SK-N-SH treated with all-trans-retinoic acid at 6 μM for 48 hours (cell line): ENCODE measurements at regions not wholly inside any gene's neighbourhood (a gene's known extent, or its start where the extent isn't known, plus 50 kb on each side); places are given as distances from the start of the nearest gene placed in this dataset.

Experiments
- ARNTL ChIP-seq: fragments of 450-650 bp; formaldehyde crosslinking; IDR thresholded peaks from 2 replicates; pipeline ENCODE4 v1.5.0; 2020; ENCODE audit warnings: low read depth, mild to moderate bottlenecking, moderate library complexity, borderline replicate concordance
- CSDC2 ChIP-seq: fragments of 250-450 bp; sonication (Bioruptor Pico); IDR thresholded peaks from 2 replicates; pipeline ENCODE4 v1.5.0; 2020; ENCODE audit warnings: mild to moderate bottlenecking, moderate library complexity
- ESRRG ChIP-seq: fragments of 250-450 bp; sonication (Bioruptor Pico); IDR thresholded peaks from 2 replicates; pipeline ENCODE4 v1.6.1; 2021; ENCODE audit warnings: mild to moderate bottlenecking
- OSR1 ChIP-seq: fragments of 250-450 bp; sonication (Bioruptor Pico); IDR thresholded peaks from 2 replicates; pipeline ENCODE4 v1.8.0; 2022; ENCODE audit warnings: moderate library complexity, mild to moderate bottlenecking, inconsistent platforms
- TCF4 ChIP-seq: fragments of 250-450 bp; sonication (Bioruptor Pico); IDR thresholded peaks from 2 replicates; pipeline ENCODE4 v1.8.0; 2021; ENCODE audit warnings: mild to moderate bottlenecking, moderate library complexity, borderline replicate concordance
- TF ChIP-seq, protein P1 (sequence below): fragments of 250-450 bp; sonication (Bioruptor Pico); IDR thresholded peaks from 2 replicates; pipeline ENCODE4 v1.8.0; 2020; ENCODE audit warnings: mild to moderate bottlenecking, moderate library complexity, borderline replicate concordance

DNA sequence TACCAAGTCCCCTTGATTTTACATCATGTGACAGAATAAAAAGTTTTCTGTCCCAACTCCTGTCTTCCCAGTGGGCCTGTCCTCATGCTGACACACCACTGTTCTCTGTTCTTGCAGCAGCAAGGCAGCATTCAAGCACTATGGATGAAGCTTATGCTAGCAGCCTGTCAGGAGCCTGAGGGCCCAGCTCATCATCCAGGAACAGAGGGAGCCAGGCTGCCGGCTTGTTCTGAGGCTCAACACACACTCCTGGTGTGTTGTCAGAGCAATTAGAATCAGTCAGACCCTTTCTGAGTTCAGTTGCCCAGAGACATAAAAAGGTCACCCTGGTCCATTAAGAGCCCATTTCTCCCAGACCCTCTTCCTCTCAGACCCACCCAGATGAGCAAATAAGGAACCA, 282.9 kb downstream of the SEC16B start:
- TF ChIP-seq CSDC2 (CRISPR knock-in tag) (no peak), OSR1 (CRISPR knock-in tag) (no peak), TCF4 (CRISPR knock-in tag) (no peak), ESRRG (no peak), ARNTL (no peak)
- TF ChIP-seq, protein P1, sequence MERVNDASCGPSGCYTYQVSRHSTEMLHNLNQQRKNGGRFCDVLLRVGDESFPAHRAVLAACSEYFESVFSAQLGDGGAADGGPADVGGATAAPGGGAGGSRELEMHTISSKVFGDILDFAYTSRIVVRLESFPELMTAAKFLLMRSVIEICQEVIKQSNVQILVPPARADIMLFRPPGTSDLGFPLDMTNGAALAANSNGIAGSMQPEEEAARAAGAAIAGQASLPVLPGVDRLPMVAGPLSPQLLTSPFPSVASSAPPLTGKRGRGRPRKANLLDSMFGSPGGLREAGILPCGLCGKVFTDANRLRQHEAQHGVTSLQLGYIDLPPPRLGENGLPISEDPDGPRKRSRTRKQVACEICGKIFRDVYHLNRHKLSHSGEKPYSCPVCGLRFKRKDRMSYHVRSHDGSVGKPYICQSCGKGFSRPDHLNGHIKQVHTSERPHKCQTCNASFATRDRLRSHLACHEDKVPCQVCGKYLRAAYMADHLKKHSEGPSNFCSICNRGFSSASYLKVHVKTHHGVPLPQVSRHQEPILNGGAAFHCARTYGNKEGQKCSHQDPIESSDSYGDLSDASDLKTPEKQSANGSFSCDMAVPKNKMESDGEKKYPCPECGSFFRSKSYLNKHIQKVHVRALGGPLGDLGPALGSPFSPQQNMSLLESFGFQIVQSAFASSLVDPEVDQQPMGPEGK (CRISPR knock-in tag), result no peak
